ENCODE measurements at regions not wholly inside any gene's neighbourhood (a gene's known extent, or its start where the extent isn't known, plus 50 kb on each side); places are given as distances from the start of the nearest gene placed in this dataset.

DNA sequence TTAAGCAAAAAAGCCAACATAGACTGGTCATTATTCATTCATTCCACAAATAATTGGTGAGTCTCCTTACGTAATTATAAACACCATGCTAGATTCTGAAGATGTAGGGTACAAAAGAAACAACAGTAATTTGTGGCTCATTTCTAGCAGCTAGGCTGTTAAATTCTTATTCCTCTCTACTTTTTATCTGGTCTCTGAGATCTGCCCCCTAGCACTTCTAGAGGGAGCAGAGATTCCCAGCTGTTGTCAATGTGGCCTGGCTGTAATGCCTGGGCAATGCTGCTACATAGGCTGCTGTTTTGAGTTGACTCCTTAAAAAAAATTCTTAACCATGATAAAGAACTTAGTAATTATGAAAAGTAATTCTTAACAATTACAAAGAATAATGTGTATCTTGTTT, 434.9 kb upstream of the THRB start:
- TF ChIP-seq EZH2 (IDR thresholded peaks at IDR 0.05; ENCODE audit: low read depth, unreplicated experiment), result no peak
- TF ChIP-seq, protein P1, sequence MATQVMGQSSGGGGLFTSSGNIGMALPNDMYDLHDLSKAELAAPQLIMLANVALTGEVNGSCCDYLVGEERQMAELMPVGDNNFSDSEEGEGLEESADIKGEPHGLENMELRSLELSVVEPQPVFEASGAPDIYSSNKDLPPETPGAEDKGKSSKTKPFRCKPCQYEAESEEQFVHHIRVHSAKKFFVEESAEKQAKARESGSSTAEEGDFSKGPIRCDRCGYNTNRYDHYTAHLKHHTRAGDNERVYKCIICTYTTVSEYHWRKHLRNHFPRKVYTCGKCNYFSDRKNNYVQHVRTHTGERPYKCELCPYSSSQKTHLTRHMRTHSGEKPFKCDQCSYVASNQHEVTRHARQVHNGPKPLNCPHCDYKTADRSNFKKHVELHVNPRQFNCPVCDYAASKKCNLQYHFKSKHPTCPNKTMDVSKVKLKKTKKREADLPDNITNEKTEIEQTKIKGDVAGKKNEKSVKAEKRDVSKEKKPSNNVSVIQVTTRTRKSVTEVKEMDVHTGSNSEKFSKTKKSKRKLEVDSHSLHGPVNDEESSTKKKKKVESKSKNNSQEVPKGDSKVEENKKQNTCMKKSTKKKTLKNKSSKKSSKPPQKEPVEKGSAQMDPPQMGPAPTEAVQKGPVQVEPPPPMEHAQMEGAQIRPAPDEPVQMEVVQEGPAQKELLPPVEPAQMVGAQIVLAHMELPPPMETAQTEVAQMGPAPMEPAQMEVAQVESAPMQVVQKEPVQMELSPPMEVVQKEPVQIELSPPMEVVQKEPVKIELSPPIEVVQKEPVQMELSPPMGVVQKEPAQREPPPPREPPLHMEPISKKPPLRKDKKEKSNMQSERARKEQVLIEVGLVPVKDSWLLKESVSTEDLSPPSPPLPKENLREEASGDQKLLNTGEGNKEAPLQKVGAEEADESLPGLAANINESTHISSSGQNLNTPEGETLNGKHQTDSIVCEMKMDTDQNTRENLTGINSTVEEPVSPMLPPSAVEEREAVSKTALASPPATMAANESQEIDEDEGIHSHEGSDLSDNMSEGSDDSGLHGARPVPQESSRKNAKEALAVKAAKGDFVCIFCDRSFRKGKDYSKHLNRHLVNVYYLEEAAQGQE (IDR thresholded peaks at IDR 0.05; ENCODE audit: unreplicated experiment), result no peak
- TF ChIP-seq CREB1 (CRISPR knock-in tag; IDR thresholded peaks at IDR 0.05; ENCODE audit: low read depth), result no peak
- no peak for TF ChIP-seq ZNF331 (CRISPR knock-in tag; IDR thresholded peaks at IDR 0.05; ENCODE audit: low read depth)
- TF ChIP-seq JUNB (IDR thresholded peaks at IDR 0.05; ENCODE audit: unreplicated experiment), result no peak
- no peak for TF ChIP-seq ZNF114 (CRISPR knock-in tag; IDR thresholded peaks at IDR 0.05)
- TF ChIP-seq, protein P2, sequence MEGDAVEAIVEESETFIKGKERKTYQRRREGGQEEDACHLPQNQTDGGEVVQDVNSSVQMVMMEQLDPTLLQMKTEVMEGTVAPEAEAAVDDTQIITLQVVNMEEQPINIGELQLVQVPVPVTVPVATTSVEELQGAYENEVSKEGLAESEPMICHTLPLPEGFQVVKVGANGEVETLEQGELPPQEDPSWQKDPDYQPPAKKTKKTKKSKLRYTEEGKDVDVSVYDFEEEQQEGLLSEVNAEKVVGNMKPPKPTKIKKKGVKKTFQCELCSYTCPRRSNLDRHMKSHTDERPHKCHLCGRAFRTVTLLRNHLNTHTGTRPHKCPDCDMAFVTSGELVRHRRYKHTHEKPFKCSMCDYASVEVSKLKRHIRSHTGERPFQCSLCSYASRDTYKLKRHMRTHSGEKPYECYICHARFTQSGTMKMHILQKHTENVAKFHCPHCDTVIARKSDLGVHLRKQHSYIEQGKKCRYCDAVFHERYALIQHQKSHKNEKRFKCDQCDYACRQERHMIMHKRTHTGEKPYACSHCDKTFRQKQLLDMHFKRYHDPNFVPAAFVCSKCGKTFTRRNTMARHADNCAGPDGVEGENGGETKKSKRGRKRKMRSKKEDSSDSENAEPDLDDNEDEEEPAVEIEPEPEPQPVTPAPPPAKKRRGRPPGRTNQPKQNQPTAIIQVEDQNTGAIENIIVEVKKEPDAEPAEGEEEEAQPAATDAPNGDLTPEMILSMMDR (conservative IDR thresholded peaks at IDR 0.05; ENCODE audit: low read depth in 2 of 2), result no peak
- no peak for TF ChIP-seq EZH2phosphoT487 (IDR thresholded peaks at IDR 0.05; ENCODE audit: unreplicated experiment)
- TF ChIP-seq, protein P3, sequence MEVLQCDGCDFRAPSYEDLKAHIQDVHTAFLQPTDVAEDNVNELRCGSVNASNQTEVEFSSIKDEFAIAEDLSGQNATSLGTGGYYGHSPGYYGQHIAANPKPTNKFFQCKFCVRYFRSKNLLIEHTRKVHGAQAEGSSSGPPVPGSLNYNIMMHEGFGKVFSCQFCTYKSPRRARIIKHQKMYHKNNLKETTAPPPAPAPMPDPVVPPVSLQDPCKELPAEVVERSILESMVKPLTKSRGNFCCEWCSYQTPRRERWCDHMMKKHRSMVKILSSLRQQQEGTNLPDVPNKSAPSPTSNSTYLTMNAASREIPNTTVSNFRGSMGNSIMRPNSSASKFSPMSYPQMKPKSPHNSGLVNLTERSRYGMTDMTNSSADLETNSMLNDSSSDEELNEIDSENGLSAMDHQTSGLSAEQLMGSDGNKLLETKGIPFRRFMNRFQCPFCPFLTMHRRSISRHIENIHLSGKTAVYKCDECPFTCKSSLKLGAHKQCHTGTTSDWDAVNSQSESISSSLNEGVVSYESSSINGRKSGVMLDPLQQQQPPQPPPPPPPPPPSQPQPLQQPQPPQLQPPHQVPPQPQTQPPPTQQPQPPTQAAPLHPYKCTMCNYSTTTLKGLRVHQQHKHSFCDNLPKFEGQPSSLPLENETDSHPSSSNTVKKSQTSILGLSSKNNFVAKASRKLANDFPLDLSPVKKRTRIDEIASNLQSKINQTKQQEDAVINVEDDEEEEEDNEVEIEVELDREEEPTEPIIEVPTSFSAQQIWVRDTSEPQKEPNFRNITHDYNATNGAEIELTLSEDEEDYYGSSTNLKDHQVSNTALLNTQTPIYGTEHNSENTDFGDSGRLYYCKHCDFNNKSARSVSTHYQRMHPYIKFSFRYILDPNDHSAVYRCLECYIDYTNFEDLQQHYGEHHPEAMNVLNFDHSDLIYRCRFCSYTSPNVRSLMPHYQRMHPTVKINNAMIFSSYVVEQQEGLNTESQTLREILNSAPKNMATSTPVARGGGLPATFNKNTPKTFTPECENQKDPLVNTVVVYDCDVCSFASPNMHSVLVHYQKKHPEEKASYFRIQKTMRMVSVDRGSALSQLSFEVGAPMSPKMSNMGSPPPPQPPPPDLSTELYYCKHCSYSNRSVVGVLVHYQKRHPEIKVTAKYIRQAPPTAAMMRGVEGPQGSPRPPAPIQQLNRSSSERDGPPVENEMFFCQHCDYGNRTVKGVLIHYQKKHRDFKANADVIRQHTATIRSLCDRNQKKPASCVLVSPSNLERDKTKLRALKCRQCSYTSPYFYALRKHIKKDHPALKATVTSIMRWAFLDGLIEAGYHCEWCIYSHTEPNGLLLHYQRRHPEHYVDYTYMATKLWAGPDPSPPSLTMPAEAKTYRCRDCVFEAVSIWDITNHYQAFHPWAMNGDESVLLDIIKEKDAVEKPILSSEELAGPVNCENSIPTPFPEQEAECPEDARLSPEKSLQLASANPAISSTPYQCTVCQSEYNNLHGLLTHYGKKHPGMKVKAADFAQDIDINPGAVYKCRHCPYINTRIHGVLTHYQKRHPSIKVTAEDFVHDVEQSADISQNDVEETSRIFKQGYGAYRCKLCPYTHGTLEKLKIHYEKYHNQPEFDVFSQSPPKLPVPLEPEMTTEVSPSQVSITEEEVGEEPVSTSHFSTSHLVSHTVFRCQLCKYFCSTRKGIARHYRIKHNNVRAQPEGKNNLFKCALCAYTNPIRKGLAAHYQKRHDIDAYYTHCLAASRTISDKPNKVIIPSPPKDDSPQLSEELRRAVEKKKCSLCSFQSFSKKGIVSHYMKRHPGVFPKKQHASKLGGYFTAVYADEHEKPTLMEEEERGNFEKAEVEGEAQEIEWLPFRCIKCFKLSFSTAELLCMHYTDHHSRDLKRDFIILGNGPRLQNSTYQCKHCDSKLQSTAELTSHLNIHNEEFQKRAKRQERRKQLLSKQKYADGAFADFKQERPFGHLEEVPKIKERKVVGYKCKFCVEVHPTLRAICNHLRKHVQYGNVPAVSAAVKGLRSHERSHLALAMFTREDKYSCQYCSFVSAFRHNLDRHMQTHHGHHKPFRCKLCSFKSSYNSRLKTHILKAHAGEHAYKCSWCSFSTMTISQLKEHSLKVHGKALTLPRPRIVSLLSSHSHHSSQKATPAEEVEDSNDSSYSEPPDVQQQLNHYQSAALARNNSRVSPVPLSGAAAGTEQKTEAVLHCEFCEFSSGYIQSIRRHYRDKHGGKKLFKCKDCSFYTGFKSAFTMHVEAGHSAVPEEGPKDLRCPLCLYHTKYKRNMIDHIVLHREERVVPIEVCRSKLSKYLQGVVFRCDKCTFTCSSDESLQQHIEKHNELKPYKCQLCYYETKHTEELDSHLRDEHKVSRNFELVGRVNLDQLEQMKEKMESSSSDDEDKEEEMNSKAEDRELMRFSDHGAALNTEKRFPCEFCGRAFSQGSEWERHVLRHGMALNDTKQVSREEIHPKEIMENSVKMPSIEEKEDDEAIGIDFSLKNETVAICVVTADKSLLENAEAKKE (CRISPR knock-in tag; IDR thresholded peaks at IDR 0.05), result no peak
- no peak for TF ChIP-seq NANOG (IDR thresholded peaks at IDR 0.05; ENCODE audit: borderline replicate concordance)
- TF ChIP-seq POLR2AphosphoS5 (IDR thresholded peaks at IDR 0.05; ENCODE audit: low read depth), result no peak
- TF ChIP-seq, protein P4, sequence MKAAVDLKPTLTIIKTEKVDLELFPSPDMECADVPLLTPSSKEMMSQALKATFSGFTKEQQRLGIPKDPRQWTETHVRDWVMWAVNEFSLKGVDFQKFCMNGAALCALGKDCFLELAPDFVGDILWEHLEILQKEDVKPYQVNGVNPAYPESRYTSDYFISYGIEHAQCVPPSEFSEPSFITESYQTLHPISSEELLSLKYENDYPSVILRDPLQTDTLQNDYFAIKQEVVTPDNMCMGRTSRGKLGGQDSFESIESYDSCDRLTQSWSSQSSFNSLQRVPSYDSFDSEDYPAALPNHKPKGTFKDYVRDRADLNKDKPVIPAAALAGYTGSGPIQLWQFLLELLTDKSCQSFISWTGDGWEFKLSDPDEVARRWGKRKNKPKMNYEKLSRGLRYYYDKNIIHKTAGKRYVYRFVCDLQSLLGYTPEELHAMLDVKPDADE (IDR thresholded peaks at IDR 0.05), result no peak
- TF ChIP-seq STAT1 (IDR thresholded peaks at IDR 0.05; ENCODE audit: unreplicated experiment), result no peak
- H3K4me3 Mint-ChIP-seq, result no peak overlapping the region
- no peaks in the 10 kb centered on the region for H3K9me2 ChIP-seq (ENCODE audit: insufficient read depth)
- H3K27ac Mint-ChIP-seq, result no peak overlapping the region
- H3K4me3 ChIP-seq, result no peak overlapping the region
- H3K27ac ChIP-seq (ENCODE audit: low read depth), result no peak overlapping the region
- H2AFZ ChIP-seq, result no peak overlapping the region
- no peaks in the 10 kb centered on the region for H3K79me2 ChIP-seq (replicated peaks; ENCODE audit: insufficient read depth)
- no peaks in the 10 kb centered on the region for H3F3A ChIP-seq (replicated peaks; ENCODE audit: low read depth)
- no peaks in the 10 kb centered on the region for H3K36me3 Mint-ChIP-seq (ENCODE audit: low read depth)
- H4K20me1 ChIP-seq (replicated peaks; ENCODE audit: insufficient read depth), result no peaks in the 10 kb centered on the region
- no peaks in the 10 kb centered on the region for H3K4me1 ChIP-seq (ENCODE audit: insufficient read depth)
- H3K36me3 ChIP-seq (ENCODE audit: insufficient read depth), result no peaks in the 10 kb centered on the region
- H3K27me3 ChIP-seq (ENCODE audit: insufficient read depth), result no peaks in the 10 kb centered on the region
- ATAC-seq, result no peak
- H3K4me2 ChIP-seq, result no peak overlapping the region
- no peak for DNase-seq (ENCODE audit: low spot score)
- H3K27me3 Mint-ChIP-seq (ENCODE audit: insufficient read depth, low read depth, poor library complexity), result peaks cover 2% of the 10 kb centered on the region
- 0 out of 3 replicates have a peak, but pooled peaks cover 2% of the 10 kb centered on the region for H3K4me1 Mint-ChIP-seq
- no peaks in the 10 kb centered on the region for H3K9me3 Mint-ChIP-seq
